ENCODE measurements at regions not wholly inside any gene's neighbourhood (a gene's known extent, or its start where the extent isn't known, plus 50 kb on each side); places are given as distances from the start of the nearest gene placed in this dataset.

- TF ChIP-seq EZH2 (IDR thresholded peaks at IDR 0.05; ENCODE audit: low read length, missing control alignments) = peak; percentile 39
- TF ChIP-seq CTCF (conservative IDR thresholded peaks at IDR 0.05 in 1 of 2, IDR thresholded peaks at IDR 0.05 in 1 of 2; ENCODE audit: low read depth in 1 of 2, low read length in 2 of 2) = no peak
Observed at GRCh38 chrX:125203737-125204578, 115.7 kb upstream of the TEX13C start.

All from fibroblast of lung (primary cell).